ACC112 (cell line): ENCODE measurements at regions not wholly inside any gene's neighbourhood (a gene's known extent, or its start where the extent isn't known, plus 50 kb on each side); places are given as distances from the start of the nearest gene placed in this dataset.

ENCODE experiments used
- H2AFZ ChIP-seq: fragments of 200-600 bp; sonication (generic); one replicate; pipeline ENCODE4 v1.6.0; 2017; ENCODE audit warnings: antibody characterized with exemption, low read length; ENCODE audit not compliant: unreplicated experiment
- H3K27ac ChIP-seq: fragments of 200-600 bp; sonication (generic); 2 replicates; pipeline ENCODE4 v1.5.1; 2014; ENCODE audit warnings: low read depth, mild to moderate bottlenecking, antibody characterized with exemption, low read length, moderate library complexity
- H3K27me3 ChIP-seq: fragments of 200-600 bp; sonication (generic); 2 replicates; pipeline ENCODE4 v1.6.1; 2014; ENCODE audit warnings: mild to moderate bottlenecking, antibody characterized with exemption, low read length, moderate library complexity, mixed read lengths; ENCODE audit not compliant: insufficient read depth
- H3K36me3 ChIP-seq: fragments of 200-600 bp; sonication (generic); 2 replicates; pipeline ENCODE4 v1.6.1; 2016; ENCODE audit warnings: mild to moderate bottlenecking, antibody characterized with exemption, low read length, moderate library complexity, mixed read lengths; ENCODE audit not compliant: insufficient read depth
- H3K4me1 ChIP-seq: fragments of 200-600 bp; sonication (generic); one replicate; pipeline ENCODE4 v1.6.1; 2016; ENCODE audit warnings: low read length, mixed read lengths; ENCODE audit not compliant: insufficient read depth, unreplicated experiment, control insufficient read depth
- H3K4me3 ChIP-seq: fragments of 200-600 bp; sonication (generic); 2 replicates; pipeline ENCODE4 v1.5.1; 2014; ENCODE audit warnings: mild to moderate bottlenecking, low read depth, low read length
- H3K79me2 ChIP-seq: fragments of 200-600 bp; sonication (generic); one replicate; pipeline ENCODE4 v1.6.0; 2016; ENCODE audit warnings: low read length; ENCODE audit not compliant: control insufficient read depth, unreplicated experiment, insufficient read depth

DNA sequence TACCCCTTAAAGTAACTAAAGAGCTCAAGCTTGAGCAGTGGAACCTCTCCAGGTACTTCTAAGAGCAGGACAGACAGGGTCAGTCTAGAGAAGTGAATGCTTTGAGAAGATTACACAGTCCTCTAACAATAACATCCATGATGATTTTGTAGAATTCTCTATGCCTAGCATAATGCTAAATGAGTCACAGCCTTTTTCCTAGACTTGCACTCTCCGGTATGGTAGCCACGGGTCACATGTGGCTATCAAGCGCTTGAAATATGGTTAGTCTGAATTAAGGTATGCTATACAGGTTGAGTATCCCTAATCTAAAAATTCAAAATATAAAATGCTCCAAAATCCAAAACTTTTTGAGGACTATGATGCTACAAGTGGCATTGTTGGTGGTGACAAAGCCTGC lies 166.6 kb upstream of the MKLN1 start:
- H3K36me3 ChIP-seq: no peaks in the 10 kb centered on the region
- H3K27ac ChIP-seq: no peak overlapping the region
- no peak overlapping the region for H2AFZ ChIP-seq
- H3K4me3 ChIP-seq: no peak overlapping the region
- no peaks in the 10 kb centered on the region for H3K27me3 ChIP-seq
- H3K79me2 ChIP-seq: no peaks in the 10 kb centered on the region
- peaks cover 47% of the 10 kb centered on the region for H3K4me1 ChIP-seq

DNA sequence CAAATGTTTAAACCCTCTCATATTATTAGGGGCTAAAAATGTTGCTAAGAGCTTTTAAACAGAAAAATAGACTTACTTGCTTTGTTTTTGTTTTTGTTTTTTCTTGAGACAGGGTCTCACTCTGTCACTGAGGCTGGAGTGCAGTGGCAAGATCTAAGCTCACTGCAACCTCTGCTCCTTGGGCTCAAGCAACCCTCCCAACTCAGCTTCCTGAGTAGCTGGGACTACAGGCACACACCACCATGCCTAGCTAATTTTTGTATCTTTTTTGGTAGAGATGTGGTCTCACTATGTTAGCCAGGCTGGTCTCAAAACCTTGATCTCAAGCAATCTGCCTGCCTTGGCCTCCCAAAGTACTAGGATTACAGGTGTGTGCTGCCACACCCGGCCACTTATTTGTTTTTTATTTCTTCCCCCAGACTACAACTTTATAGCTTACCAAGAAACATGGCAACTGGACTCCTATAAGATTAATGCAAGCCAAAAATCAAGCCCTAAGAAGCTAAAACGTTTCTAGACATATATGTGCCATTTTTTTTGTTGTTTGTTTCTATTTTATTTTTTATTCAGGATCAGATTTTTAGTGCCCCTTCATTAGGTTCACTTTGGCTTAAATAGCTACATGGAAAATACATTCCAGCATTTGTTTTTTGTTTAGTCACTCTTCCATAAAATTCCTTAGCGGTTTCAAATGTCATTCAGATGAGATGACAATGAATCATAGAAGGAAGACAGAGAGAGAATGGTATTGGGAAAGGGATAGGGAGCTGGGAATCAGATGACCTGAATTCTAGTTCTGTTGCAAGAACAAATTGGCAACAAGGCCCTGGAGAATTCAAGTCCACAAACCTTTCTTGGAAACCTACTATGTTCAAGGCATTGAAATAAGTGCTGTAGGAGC lies 163.4 kb upstream of the MKLN1 start:
- Histone ChIP-seq H3K79me2 (no peaks in the 10 kb centered on the region), H3K27ac (peak overlapping the region; percentile 88), H3K4me3 (peak overlapping the region; percentile 25; the same call in 1 of the 2 replicates), H3K27me3 (no peaks in the 10 kb centered on the region), H2AFZ (no peak overlapping the region), H3K4me1 (peaks cover 29% of the 10 kb centered on the region), H3K36me3 (no peaks in the 10 kb centered on the region)

DNA sequence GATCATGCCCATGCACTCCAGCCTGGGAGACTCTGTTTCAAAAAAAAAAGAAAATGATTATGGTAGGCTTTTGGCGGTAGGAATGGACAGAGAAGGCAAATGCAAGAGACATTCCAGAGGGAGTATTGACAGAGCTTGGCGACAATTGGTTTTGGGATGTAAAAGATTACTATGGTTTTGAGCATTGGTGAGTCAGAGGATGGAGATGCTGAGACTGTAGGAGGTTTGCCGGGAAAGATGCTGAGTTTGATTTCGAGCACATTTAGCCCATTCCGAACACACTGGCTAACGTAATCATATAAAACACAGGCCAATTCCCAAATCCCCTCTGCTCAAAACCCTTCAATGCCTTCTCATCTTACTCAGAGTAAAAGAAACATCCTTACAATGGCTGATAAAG lies 161.6 kb upstream of the MKLN1 start:
- Histone ChIP-seq H3K27ac (no peak overlapping the region), H3K27me3 (no peaks in the 10 kb centered on the region), H3K79me2 (no peaks in the 10 kb centered on the region), H3K36me3 (no peaks in the 10 kb centered on the region), H2AFZ (no peak overlapping the region), H3K4me3 (no peak overlapping the region), H3K4me1 (peaks cover 22% of the 10 kb centered on the region)

DNA sequence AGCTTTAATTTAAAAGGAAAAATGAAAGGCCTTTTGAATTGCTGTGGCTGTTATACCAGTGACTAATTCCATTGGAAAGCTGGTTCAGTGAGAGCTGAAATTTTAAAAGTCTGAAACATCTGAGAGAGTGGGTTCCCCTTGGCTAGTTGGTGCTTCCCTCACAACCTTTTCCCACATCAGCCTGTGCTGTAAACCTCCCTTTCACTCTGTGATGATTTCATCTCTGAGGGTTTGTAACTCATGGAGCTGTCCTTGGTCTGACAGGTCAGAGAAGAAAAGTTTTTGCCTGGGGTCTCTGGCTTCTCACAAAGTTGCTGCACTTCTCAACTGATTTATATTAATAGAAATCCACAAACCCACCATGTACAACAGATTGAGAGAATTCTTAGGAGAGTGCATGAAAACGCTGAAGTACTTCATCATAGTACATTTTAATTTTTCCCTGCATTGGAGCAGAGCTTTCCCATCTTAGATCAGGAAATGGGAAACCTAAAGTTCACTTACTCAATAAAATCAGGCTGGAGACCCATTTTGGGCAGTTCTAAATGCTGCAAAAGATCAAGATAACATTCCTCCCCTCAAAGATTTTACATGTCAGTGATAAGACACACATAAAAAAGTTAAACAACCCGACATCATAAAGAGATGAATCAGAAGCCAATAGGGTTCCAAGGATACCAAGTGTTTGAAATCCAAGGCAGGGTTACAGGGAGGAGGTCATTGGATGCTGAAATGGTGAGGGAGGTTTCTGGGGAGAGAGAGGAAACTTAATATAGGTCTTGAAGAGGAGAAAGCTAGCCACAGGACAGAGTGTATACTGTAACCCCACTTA lies 157.0 kb upstream of the MKLN1 start:
- Histone ChIP-seq H2AFZ (no peak overlapping the region), H3K27ac (no peak overlapping the region), H3K36me3 (no peaks in the 10 kb centered on the region), H3K79me2 (no peaks in the 10 kb centered on the region), H3K27me3 (no peaks in the 10 kb centered on the region), H3K4me3 (no peak overlapping the region), H3K4me1 (peaks cover 16% of the 10 kb centered on the region)

DNA sequence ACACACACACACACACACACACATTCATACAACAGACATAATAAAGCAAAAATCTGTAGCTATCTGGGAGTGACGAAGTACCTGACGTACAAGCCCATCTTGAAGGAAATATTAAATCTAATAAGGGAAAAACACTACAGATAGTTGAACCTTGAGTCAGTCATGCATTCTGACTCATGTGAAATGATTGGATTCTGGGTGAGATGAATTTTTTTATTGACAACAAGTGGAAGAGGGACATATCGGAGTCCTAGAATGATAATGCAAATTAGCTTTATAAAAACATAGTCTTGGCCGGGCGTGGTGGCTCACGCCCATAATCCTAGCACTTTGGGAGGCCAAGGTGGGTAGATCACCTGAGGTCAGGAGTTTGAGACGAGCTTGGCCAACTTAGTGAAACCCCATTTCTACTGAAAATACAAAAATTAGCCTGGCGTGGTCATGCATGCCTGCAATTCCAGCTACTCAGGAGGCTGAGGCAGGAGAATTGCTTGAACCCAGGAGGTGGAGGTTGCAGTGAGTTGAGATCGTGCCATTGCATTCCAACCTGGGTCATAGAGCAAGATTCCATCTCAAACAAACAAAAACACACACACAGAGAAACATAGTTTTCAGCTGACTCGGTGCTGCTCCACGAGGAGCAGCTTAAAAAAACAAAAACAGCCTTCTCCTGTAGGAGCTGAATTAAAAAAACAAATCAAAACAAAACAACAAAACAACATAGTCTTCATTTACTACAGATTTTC lies 154.4 kb upstream of the MKLN1 start:
- H3K36me3 ChIP-seq: no peaks in the 10 kb centered on the region
- no peaks in the 10 kb centered on the region for H3K27me3 ChIP-seq
- H3K4me1 ChIP-seq: peaks cover 16% of the 10 kb centered on the region
- H2AFZ ChIP-seq: no peak overlapping the region
- H3K27ac ChIP-seq: peak overlapping the region; percentile 83
- H3K4me3 ChIP-seq: no peak overlapping the region; the same call in 1 of the 2 replicates
- H3K79me2 ChIP-seq: no peaks in the 10 kb centered on the region

DNA sequence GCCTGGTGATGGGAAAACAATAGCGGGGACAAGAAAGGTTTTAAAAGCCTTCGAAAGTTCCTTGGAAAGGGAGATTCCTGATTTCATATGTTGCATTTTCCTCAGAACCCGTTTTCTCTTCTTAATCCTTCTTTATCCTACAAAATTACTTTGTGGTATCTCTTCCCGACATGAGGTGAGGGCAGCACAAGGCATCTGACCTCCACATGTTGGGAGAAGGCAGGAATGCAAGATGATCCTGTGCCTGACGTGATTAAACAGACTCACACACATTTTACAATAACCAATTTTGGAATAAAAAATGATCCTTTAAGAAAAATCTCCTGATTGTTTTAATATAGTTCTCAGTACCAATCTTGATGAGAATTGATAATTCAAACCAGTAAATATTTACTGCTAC lies 153.3 kb upstream of the MKLN1 start:
- no peak overlapping the region for H3K4me3 ChIP-seq

DNA sequence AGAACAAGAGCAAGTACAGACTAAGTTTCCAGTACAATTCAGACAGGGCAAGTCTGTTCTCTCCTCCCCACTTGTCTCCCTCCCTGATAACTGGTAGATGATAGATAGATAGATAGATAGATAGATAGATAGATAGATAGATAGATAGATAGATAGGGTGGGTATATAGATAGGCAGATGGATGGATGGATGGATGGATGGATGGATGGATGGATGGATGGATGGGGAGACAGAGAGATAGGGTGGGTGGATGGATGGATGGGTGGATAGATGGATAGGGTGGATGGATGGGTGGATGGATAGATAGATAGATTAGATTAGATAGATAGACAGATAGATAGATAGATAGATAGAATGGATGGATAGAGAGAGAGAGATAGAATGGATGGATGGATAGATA lies 152.8 kb upstream of the MKLN1 start:
- H3K79me2 ChIP-seq: no peaks in the 10 kb centered on the region
- no peak overlapping the region for H3K4me3 ChIP-seq
- H3K27ac ChIP-seq: no peak overlapping the region
- H3K36me3 ChIP-seq: no peaks in the 10 kb centered on the region
- no peaks in the 10 kb centered on the region for H3K27me3 ChIP-seq
- H3K4me1 ChIP-seq: peaks cover 22% of the 10 kb centered on the region
- no peak overlapping the region for H2AFZ ChIP-seq

More for the DNA sequence above, 153.3 kb upstream of the MKLN1 start:
- no peaks in the 10 kb centered on the region for H3K27me3 ChIP-seq
- H3K79me2 ChIP-seq: no peaks in the 10 kb centered on the region
- H3K4me1 ChIP-seq: peaks cover 22% of the 10 kb centered on the region
- H2AFZ ChIP-seq: no peak overlapping the region
- no peaks in the 10 kb centered on the region for H3K36me3 ChIP-seq
- H3K27ac ChIP-seq: peak overlapping the region; percentile 83

DNA sequence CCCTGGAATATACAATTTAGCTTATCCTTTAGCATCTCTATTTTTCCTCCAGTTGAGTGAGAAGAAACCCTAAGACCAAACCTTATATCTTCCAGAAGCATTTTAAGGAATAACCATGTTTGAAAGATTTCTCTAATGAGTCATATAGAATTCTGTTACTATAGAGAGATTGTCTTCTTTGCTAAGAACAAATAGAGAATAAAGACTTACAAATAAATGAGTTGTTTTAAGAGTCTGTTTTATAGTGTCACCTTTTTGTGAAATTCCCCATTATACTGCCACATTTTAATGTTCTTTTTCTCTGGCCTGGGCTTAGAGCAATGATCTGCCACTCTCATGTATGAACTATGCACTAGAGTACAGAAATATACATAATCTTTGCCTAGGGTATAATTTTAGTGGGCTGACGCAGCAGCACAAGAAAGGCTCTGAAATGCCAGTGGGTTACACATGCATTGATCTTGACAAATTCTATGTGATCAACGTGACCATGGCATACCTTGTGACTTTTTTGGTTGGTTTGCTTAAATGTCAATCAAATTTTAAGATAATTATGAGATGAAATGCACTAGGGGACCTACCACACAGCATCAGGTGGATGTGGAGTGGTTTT lies 145.1 kb upstream of the MKLN1 start:
- Histone ChIP-seq H3K4me3 (no peak overlapping the region), H3K27ac (no peak overlapping the region), H3K79me2 (no peaks in the 10 kb centered on the region), H3K4me1 (peaks cover 23% of the 10 kb centered on the region), H2AFZ (no peak overlapping the region), H3K27me3 (no peaks in the 10 kb centered on the region), H3K36me3 (no peaks in the 10 kb centered on the region)

DNA sequence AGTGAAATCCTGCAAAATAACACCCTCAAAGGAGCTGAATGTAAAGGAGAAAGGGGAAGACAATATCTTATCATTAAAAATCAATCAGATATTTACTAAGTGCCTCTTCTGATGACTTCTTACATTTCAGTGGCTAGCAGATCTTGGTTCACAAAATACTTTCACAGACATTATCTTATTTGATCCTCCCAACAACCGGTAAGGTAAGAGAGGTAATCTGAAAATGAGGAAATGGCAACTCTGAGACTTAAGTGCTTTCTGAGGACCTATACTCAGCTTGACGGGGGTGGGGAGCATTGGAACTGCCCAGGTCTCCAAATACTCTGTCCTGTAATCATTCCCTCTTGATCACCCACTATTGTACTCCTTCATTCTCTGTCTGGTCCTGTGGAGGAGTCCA lies 144.6 kb upstream of the MKLN1 start:
- no peaks in the 10 kb centered on the region for H3K27me3 ChIP-seq

DNA sequence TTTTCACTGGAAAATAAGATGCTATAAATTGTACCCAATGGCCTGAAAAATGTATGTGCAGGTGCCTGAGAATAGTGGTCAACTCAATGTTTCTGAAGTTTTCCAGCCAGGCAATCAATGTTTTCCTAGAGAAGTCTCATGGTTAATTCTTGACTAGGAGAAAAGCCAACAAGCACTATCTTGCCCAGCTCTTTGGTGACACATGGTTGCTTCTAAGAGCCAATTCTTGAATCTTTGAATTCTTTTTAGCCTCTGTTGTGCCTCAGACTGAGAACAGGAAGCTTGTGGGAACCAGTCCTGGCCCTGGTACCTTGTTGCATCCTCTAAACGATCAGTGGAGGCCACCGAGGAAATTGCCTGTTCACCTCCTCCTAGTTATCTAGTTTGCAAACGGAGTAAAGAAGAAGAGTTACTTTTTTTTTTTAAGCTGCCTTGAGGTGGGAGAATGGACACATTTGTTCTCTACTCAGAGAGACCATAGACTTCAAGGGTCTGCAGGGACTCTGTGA lies 144.0 kb upstream of the MKLN1 start:
- no peak overlapping the region for H3K27ac ChIP-seq
- no peaks in the 10 kb centered on the region for H3K36me3 ChIP-seq
- peaks cover 29% of the 10 kb centered on the region for H3K4me1 ChIP-seq
- H3K4me3 ChIP-seq: no peak overlapping the region
- no peaks in the 10 kb centered on the region for H3K27me3 ChIP-seq
- H3K79me2 ChIP-seq: no peaks in the 10 kb centered on the region
- H2AFZ ChIP-seq: no peak overlapping the region

More for the DNA sequence above, 144.6 kb upstream of the MKLN1 start:
- Histone ChIP-seq H3K27ac (no peak overlapping the region), H3K4me3 (no peak overlapping the region), H2AFZ (no peak overlapping the region), H3K36me3 (no peaks in the 10 kb centered on the region), H3K79me2 (no peaks in the 10 kb centered on the region), H3K4me1 (peaks cover 29% of the 10 kb centered on the region)
